A673 (cell line): ENCODE measurements at regions not wholly inside any gene's neighbourhood (a gene's known extent, or its start where the extent isn't known, plus 50 kb on each side); places are given as distances from the start of the nearest gene placed in this dataset.

Source experiments
- BruUV-seq: library from RNA; stranded (reverse); fragments of 400-500 nt; replicated peaks from 2 replicates; lab custom pipeline; 2021; lab: Mats Ljungman, UMichigan
- CTCF ChIA-PET: fragments of 300-600 bp; sonication (Branson Sonifier 250); formaldehyde crosslinking; loops from one replicate; lab custom pipeline; 2022; ENCODE audit warnings: antibody characterized with exemption; lab: Charles Lee
- POLR2A ChIA-PET: fragments of 300-600 bp; sonication (Branson Sonifier 250); formaldehyde crosslinking; loops from one replicate; lab custom pipeline; 2022; ENCODE audit warnings: antibody characterized with exemption; ENCODE audit not compliant: low non-redundant PET; lab: Charles Lee
- DNase-seq: peaks from one replicate; pipeline ENCODE4 v3.0.0-alpha.2; 2015; ENCODE audit warnings: low spot score
- H3K27ac ChIP-seq: fragments of 200-600 bp; sonication (generic); 2 replicates; pipeline ENCODE4 v1.5.1; 2016; ENCODE audit warnings: mixed run types, low read depth, mild to moderate bottlenecking, mixed read lengths, antibody characterized with exemption, low read length; ENCODE audit not compliant: poor library complexity, severe bottlenecking
- H3K27me3 ChIP-seq: fragments of 200-600 bp; sonication (generic); replicated peaks from 2 replicates; pipeline ENCODE4 v1.6.1; 2017; ENCODE audit warnings: mixed run types, low read depth, mild to moderate bottlenecking, mixed read lengths, antibody characterized with exemption, low read length; ENCODE audit not compliant: insufficient read depth, poor library complexity
- H3K36me3 ChIP-seq: fragments of 200-600 bp; sonication (generic); 2 replicates; pipeline ENCODE4 v1.6.1; 2016; ENCODE audit warnings: mixed run types, mild to moderate bottlenecking, mixed read lengths, antibody characterized with exemption, low read length; ENCODE audit not compliant: insufficient read depth, poor library complexity, severe bottlenecking
- H3K4me1 ChIP-seq: fragments of 200-600 bp; sonication (generic); 2 replicates; pipeline ENCODE4 v1.6.1; 2017; ENCODE audit warnings: mixed run types, mild to moderate bottlenecking, mixed read lengths, antibody characterized with exemption, low read length; ENCODE audit not compliant: insufficient read depth, poor library complexity, severe bottlenecking
- H3K4me3 ChIP-seq: fragments of 200-600 bp; sonication (generic); 2 replicates; pipeline ENCODE4 v1.5.1; 2016; ENCODE audit warnings: low read depth, mixed run types, mild to moderate bottlenecking, mixed read lengths, low read length; ENCODE audit not compliant: poor library complexity, severe bottlenecking
- H3K9me3 ChIP-seq: fragments of 200-600 bp; sonication (generic); 2 replicates; pipeline ENCODE4 v1.6.1; 2016; ENCODE audit warnings: mixed run types, low read depth, mild to moderate bottlenecking, mixed read lengths, antibody characterized with exemption, low read length; ENCODE audit not compliant: poor library complexity, severe bottlenecking
- EZH2 ChIP-seq: fragments of 200-600 bp; sonication (generic); IDR thresholded peaks from 2 replicates; pipeline ENCODE4 v1.6.1; 2017; ENCODE audit warnings: borderline replicate concordance, low read depth, mild to moderate bottlenecking, mixed read lengths, antibody characterized with exemption, low read length; ENCODE audit not compliant: poor library complexity, severe bottlenecking
- intact Hi-C: fragments of 100-400 bp; cut with micrococcal nuclease; formaldehyde crosslinking; loops from one replicate; pipeline ENCODE4 v1.10.0; 2022; ENCODE audit not compliant: unreplicated experiment
- TF ChIP-seq, protein P1 (sequence below): fragments of 300-800, 200-600 bp; sonication (generic); conservative IDR thresholded peaks from 2 replicates; pipeline ENCODE4 v1.5.1; 2017; ENCODE audit warnings: low read depth, mild to moderate bottlenecking, antibody characterized with exemption, low read length, moderate library complexity, mixed read lengths

DNA sequence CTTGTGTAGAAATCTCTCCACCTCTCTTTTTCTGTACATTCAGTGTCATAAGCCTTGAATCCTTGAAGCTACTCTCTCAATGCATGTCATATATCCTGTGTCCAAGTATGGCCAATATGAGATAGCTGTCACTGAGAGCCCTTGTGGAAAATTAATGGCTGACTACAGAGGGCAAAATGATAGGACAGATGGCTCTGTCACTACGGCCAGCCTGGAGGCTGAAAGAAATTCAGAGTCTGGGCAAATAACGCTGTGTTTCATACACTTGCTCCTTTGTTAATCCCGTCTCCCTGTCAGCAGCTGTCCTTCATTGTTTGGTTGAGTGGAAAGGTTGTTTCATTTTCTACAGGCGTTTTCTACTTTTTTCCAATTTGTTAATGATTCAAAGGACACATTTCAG, 70.4 kb upstream of the VGLL2 start:
- intact Hi-C loops = no loop called here
- ChIA-PET POLR2A (no interaction called here), CTCF (no interaction called here)
- Histone ChIP-seq H3K27ac (no peak overlapping the region), H3K9me3 (no peaks in the 10 kb centered on the region), H3K36me3 (no peaks in the 10 kb centered on the region), H3K27me3 (no peaks in the 10 kb centered on the region), H3K4me1 (no peaks in the 10 kb centered on the region), H3K4me3 (no peak overlapping the region)
- no TSS peak for BruUV-seq
- DNase-seq = no peak
- TF ChIP-seq, protein P1, sequence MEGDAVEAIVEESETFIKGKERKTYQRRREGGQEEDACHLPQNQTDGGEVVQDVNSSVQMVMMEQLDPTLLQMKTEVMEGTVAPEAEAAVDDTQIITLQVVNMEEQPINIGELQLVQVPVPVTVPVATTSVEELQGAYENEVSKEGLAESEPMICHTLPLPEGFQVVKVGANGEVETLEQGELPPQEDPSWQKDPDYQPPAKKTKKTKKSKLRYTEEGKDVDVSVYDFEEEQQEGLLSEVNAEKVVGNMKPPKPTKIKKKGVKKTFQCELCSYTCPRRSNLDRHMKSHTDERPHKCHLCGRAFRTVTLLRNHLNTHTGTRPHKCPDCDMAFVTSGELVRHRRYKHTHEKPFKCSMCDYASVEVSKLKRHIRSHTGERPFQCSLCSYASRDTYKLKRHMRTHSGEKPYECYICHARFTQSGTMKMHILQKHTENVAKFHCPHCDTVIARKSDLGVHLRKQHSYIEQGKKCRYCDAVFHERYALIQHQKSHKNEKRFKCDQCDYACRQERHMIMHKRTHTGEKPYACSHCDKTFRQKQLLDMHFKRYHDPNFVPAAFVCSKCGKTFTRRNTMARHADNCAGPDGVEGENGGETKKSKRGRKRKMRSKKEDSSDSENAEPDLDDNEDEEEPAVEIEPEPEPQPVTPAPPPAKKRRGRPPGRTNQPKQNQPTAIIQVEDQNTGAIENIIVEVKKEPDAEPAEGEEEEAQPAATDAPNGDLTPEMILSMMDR = no peak
- no peak for TF ChIP-seq EZH2

DNA sequence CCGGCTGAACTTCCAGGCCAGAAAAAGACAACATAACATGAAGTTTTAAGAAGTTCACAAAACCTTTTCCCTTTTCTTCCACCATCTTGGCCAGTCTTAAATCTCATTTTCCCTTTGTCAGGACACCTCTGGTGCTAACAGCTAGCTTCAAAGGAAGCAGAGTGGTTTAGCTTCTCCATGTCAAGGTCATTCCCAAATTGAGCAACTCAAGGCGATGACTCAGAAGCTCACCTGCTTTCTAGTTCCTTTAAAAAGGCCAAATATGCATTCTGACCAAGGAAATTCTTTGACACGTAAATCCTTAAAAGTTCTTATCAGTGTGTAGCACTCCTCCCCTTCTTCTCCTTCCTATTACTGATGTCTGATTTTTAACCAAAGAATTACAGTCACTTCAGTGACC, 69.6 kb upstream of the VGLL2 start:
- Histone ChIP-seq H3K27me3 (no peaks in the 10 kb centered on the region), H3K4me1 (no peaks in the 10 kb centered on the region), H3K36me3 (no peaks in the 10 kb centered on the region), H3K4me3 (no peak overlapping the region), H3K9me3 (no peaks in the 10 kb centered on the region), H3K27ac (no peak overlapping the region)
- no peak for DNase-seq
- CTCF ChIA-PET = no interaction called here
- intact Hi-C loops = no loop called here
- POLR2A ChIA-PET = no interaction called here
- BruUV-seq = no TSS peak
- TF ChIP-seq, protein P1 = no peak
- TF ChIP-seq EZH2 = no peak

DNA sequence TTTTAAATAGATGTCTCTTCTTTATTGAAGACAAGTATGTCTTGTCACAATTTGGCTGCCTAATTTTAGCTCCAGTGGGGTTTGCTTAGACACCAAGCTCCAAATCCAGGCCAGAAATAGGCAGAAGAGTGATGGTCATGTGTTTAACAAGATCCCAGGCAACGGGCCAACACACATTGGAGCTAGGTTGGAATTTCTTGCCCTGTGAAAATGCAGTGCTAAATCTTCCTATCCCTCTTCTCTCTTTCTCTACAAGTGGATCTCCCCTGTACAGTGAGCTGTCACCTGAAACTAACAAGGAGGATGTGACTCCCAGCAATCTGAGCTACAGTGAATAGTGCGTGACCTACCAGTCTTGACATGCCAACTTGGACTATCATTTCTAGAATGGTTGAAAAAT, 65.3 kb upstream of the VGLL2 start:
- intact Hi-C loops = no loop called here
- Histone ChIP-seq H3K27me3 (no peaks in the 10 kb centered on the region), H3K9me3 (no peaks in the 10 kb centered on the region), H3K27ac (no peak overlapping the region), H3K4me3 (no peak overlapping the region), H3K36me3 (no peaks in the 10 kb centered on the region), H3K4me1 (no peaks in the 10 kb centered on the region)
- BruUV-seq = no TSS peak
- CTCF ChIA-PET = no interaction called here
- POLR2A ChIA-PET = no interaction called here
- no peak for TF ChIP-seq EZH2
- TF ChIP-seq, protein P1 = no peak
- no peak for DNase-seq
